Neural cell (in vitro differentiated cells): ENCODE measurements at regions not wholly inside any gene's neighbourhood (a gene's known extent, or its start where the extent isn't known, plus 50 kb on each side); places are given as distances from the start of the nearest gene placed in this dataset.

Experiments
- TF ChIP-seq, protein P1 (sequence below): fragments of 450-650 bp; IDR thresholded peaks from 2 replicates; pipeline ENCODE4 v1.5.1; 2014; ENCODE audit warnings: antibody characterized with exemption, mild to moderate bottlenecking, moderate library complexity; ENCODE audit not compliant: poor library complexity, severe bottlenecking
- TF ChIP-seq, protein P2 (sequence below): IDR thresholded peaks from 2 replicates; pipeline ENCODE4 v1.6.1; 2012; ENCODE audit warnings: borderline replicate concordance

DNA sequence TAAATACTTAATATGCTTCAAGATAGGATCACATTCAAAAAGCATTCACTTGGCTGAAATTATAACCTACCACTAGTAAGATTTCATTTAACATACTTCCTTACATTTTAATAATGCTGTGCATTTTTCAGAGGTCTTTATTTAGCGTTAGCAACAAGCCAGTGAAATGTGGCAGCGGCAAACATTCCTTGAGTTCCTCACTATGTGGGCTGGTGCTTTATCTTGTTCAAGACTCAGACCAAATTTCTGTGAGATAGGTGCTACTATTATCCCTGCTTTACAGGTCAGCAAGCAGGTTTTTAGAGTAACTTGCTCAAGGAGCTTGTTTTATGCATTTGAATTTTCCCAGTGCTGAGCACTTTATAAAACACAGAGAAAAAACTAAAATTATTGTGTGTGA lies 132.7 kb downstream of the PLPPR4 start:
- TF ChIP-seq, protein P1, sequence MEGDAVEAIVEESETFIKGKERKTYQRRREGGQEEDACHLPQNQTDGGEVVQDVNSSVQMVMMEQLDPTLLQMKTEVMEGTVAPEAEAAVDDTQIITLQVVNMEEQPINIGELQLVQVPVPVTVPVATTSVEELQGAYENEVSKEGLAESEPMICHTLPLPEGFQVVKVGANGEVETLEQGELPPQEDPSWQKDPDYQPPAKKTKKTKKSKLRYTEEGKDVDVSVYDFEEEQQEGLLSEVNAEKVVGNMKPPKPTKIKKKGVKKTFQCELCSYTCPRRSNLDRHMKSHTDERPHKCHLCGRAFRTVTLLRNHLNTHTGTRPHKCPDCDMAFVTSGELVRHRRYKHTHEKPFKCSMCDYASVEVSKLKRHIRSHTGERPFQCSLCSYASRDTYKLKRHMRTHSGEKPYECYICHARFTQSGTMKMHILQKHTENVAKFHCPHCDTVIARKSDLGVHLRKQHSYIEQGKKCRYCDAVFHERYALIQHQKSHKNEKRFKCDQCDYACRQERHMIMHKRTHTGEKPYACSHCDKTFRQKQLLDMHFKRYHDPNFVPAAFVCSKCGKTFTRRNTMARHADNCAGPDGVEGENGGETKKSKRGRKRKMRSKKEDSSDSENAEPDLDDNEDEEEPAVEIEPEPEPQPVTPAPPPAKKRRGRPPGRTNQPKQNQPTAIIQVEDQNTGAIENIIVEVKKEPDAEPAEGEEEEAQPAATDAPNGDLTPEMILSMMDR: no peak
- TF ChIP-seq, protein P2, sequence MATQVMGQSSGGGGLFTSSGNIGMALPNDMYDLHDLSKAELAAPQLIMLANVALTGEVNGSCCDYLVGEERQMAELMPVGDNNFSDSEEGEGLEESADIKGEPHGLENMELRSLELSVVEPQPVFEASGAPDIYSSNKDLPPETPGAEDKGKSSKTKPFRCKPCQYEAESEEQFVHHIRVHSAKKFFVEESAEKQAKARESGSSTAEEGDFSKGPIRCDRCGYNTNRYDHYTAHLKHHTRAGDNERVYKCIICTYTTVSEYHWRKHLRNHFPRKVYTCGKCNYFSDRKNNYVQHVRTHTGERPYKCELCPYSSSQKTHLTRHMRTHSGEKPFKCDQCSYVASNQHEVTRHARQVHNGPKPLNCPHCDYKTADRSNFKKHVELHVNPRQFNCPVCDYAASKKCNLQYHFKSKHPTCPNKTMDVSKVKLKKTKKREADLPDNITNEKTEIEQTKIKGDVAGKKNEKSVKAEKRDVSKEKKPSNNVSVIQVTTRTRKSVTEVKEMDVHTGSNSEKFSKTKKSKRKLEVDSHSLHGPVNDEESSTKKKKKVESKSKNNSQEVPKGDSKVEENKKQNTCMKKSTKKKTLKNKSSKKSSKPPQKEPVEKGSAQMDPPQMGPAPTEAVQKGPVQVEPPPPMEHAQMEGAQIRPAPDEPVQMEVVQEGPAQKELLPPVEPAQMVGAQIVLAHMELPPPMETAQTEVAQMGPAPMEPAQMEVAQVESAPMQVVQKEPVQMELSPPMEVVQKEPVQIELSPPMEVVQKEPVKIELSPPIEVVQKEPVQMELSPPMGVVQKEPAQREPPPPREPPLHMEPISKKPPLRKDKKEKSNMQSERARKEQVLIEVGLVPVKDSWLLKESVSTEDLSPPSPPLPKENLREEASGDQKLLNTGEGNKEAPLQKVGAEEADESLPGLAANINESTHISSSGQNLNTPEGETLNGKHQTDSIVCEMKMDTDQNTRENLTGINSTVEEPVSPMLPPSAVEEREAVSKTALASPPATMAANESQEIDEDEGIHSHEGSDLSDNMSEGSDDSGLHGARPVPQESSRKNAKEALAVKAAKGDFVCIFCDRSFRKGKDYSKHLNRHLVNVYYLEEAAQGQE: no peak
